Fibroblast of lung (primary cell): ENCODE measurements at regions not wholly inside any gene's neighbourhood (a gene's known extent, or its start where the extent isn't known, plus 50 kb on each side); places are given as distances from the start of the nearest gene placed in this dataset.

Source experiments
- DNase-seq, 2 donors: peaks; one replicate each; pipeline versions ENCODE4 v3.0.0 to v3.0.0-alpha.2; 2010; ENCODE audit warnings: low read depth in 2 of 2
- H2AFZ ChIP-seq: 2 replicates; pipeline ENCODE4 v1.5.1; 2012; ENCODE audit warnings: low read length, control low read depth, inconsistent platforms
- H3K27ac ChIP-seq: 2 replicates; pipeline ENCODE4 v1.5.1; 2011; ENCODE audit warnings: low read length, control low read depth; ENCODE audit not compliant: insufficient read depth
- H3K27me3 ChIP-seq: 2 replicates; pipeline ENCODE4 v1.5.1; 2011; ENCODE audit warnings: mild to moderate bottlenecking, low read length; ENCODE audit not compliant: control insufficient read depth, insufficient read depth
- H3K36me3 ChIP-seq: 2 replicates; pipeline ENCODE4 v1.5.1; 2011; ENCODE audit warnings: low read length; ENCODE audit not compliant: control insufficient read depth, insufficient read depth
- H3K4me1 ChIP-seq: 2 replicates; pipeline ENCODE4 v1.5.1; 2011; ENCODE audit warnings: low read length; ENCODE audit not compliant: control insufficient read depth, insufficient read depth; ENCODE audit errors: extremely low read depth
- H3K4me2 ChIP-seq: 2 replicates; pipeline ENCODE4 v1.5.1; 2011; ENCODE audit warnings: low read length, control low read depth; ENCODE audit not compliant: insufficient read depth; ENCODE audit errors: extremely low read depth
- H3K4me3 ChIP-seq, 4 experiments: fragments of 200-600 bp in 1 of 4; sonication (generic) in 1 of 4; replicated peaks in 1 of 4; 2 replicates each; pipeline ENCODE4 v1.5.1; 2011 to 2016; ENCODE audit warnings: low read length in 4 of 4, low read depth in 3 of 4, mild to moderate bottlenecking in 3 of 4, control low read depth in 2 of 4, inconsistent platforms in 1 of 4, mixed read lengths in 1 of 4; ENCODE audit not compliant: insufficient read depth in 1 of 4; ENCODE audit errors: control extremely low read depth in 1 of 4
- H3K79me2 ChIP-seq: 2 replicates; pipeline ENCODE4 v1.5.1; 2012; ENCODE audit warnings: mild to moderate bottlenecking, low read length, inconsistent platforms; ENCODE audit not compliant: control insufficient read depth, insufficient read depth
- H3K9ac ChIP-seq: 2 replicates; pipeline ENCODE4 v1.5.1; 2011; ENCODE audit warnings: mild to moderate bottlenecking, low read length, control low read depth; ENCODE audit not compliant: insufficient read depth
- H3K9me3 ChIP-seq: 2 replicates; pipeline ENCODE4 v1.5.1; 2012; ENCODE audit warnings: low read depth, low read length; ENCODE audit not compliant: control insufficient read depth, insufficient read depth
- H4K20me1 ChIP-seq: 2 replicates; pipeline ENCODE4 v1.5.1; 2011; ENCODE audit warnings: low read length; ENCODE audit not compliant: control insufficient read depth, insufficient read depth; ENCODE audit errors: extremely low read depth
- CTCF ChIP-seq, 2 donors: IDR thresholded peaks in 1 of 2; conservative IDR thresholded peaks in 1 of 2; 1 replicate in 1 of 2; 2 replicates in 1 of 2; pipeline ENCODE4 v1.5.1; 2011 to 2012; ENCODE audit warnings: low read length in 2 of 2, control low read depth in 1 of 2, inconsistent platforms in 1 of 2, low read depth in 1 of 2, mild to moderate bottlenecking in 1 of 2
- EZH2 ChIP-seq: IDR thresholded peaks from 2 replicates; pipeline ENCODE4 v1.5.1; 2012; ENCODE audit warnings: low read length, control low read depth, mild to moderate bottlenecking; ENCODE audit errors: missing control alignments

GRCh38 chr12:131592972-131593371, 117.9 kb upstream of the SFSWAP start:
- no peaks in the 10 kb centered on the region for H3K27me3 ChIP-seq
- H3K9ac ChIP-seq = no peak overlapping the region
- no peaks in the 10 kb centered on the region for H3K9me3 ChIP-seq
- H3K79me2 ChIP-seq = no peaks in the 10 kb centered on the region
- no peak overlapping the region for H3K4me2 ChIP-seq
- H2AFZ ChIP-seq = no peak overlapping the region
- DNase-seq = no peak
- no peaks in the 10 kb centered on the region for H3K4me1 ChIP-seq
- TF ChIP-seq EZH2 = no peak
- no peak for TF ChIP-seq CTCF (conservative IDR thresholded peaks at IDR 0.05 in 1 of 2, IDR thresholded peaks at IDR 0.05 in 1 of 2; ENCODE audit: low read depth in 1 of 2, low read length in 2 of 2)
- H3K4me3 ChIP-seq = no peak overlapping the region
- no peaks in the 10 kb centered on the region for H4K20me1 ChIP-seq
- H3K36me3 ChIP-seq = no peaks in the 10 kb centered on the region
- no peak overlapping the region for H3K27ac ChIP-seq

GRCh38 chr12:131593406-131593805, 117.5 kb upstream of the SFSWAP start:
- H3K27ac ChIP-seq = no peak overlapping the region
- no peaks in the 10 kb centered on the region for H3K27me3 ChIP-seq
- no peaks in the 10 kb centered on the region for H3K79me2 ChIP-seq
- H2AFZ ChIP-seq = no peak overlapping the region
- H3K4me2 ChIP-seq = no peak overlapping the region
- H3K9ac ChIP-seq = no peak overlapping the region
- no peaks in the 10 kb centered on the region for H3K36me3 ChIP-seq
- DNase-seq = no peak
- no peak for TF ChIP-seq EZH2
- no peak for TF ChIP-seq CTCF (conservative IDR thresholded peaks at IDR 0.05 in 1 of 2, IDR thresholded peaks at IDR 0.05 in 1 of 2; ENCODE audit: low read depth in 1 of 2, low read length in 2 of 2)
- no peaks in the 10 kb centered on the region for H3K9me3 ChIP-seq
- H3K4me3 ChIP-seq = no peak overlapping the region
- no peaks in the 10 kb centered on the region for H4K20me1 ChIP-seq
- no peaks in the 10 kb centered on the region for H3K4me1 ChIP-seq

- Histone ChIP-seq H3K27me3 (no peaks in the 10 kb centered on the region), H2AFZ (no peak overlapping the region), H3K4me2 (no peak overlapping the region), H3K9ac (no peak overlapping the region), H3K27ac (no peak overlapping the region), H3K4me1 (no peaks in the 10 kb centered on the region), H3K4me3 (no peak overlapping the region), H3K36me3 (no peaks in the 10 kb centered on the region), H3K79me2 (no peaks in the 10 kb centered on the region), H3K9me3 (no peaks in the 10 kb centered on the region), H4K20me1 (no peaks in the 10 kb centered on the region)
- DNase-seq = no peak
- TF ChIP-seq CTCF (conservative IDR thresholded peaks at IDR 0.05 in 1 of 2, IDR thresholded peaks at IDR 0.05 in 1 of 2; ENCODE audit: low read depth in 1 of 2, low read length in 2 of 2) (no peak), EZH2 (no peak)
Measured at GRCh38 chr12:131596115-131596514, 114.8 kb upstream of the SFSWAP start.
